Sigmoid colon (tissue), 3 donors: ENCODE measurements at regions not wholly inside any gene's neighbourhood (a gene's known extent, or its start where the extent isn't known, plus 50 kb on each side); places are given as distances from the start of the nearest gene placed in this dataset.

Source experiments
- POLR2A ChIP-seq, 2 donors: fragments of 450-650 bp; IDR thresholded peaks; one replicate each; pipeline ENCODE4 v1.6.1; 2016; ENCODE audit warnings: antibody characterized with exemption in 2 of 2, mild to moderate bottlenecking in 2 of 2, moderate library complexity in 2 of 2
- TF ChIP-seq, protein P1 (sequence below), 4 experiments: fragments of 450-650 bp in 3 of 4; fragments of 200-600 bp in 1 of 4; IDR thresholded peaks; one replicate each; pipeline ENCODE4 v1.5.1; 2016 to 2019; ENCODE audit warnings: antibody characterized with exemption in 4 of 4, mild to moderate bottlenecking in 3 of 4, moderate library complexity in 2 of 4

DNA sequence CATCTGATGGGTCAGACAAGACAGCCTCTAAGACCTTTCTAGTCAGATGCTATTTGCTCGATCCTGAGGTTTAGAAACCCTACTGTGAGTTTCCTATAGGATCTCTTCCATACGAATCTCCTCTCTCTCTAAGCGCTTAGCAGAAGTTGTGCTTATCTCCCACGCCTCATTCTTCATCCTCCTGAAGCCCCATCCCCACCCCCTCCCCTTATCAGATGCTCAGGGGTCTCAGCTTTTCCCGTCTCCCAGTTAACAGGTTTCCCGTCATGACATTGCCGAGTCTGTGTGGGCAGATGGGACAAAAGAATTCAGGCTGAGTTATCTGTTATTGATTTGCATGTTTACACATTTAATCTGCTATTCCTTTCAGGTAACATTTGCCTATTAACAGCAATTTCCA is 99.0 kb upstream of the PIRT start:
- TF ChIP-seq, protein P1, sequence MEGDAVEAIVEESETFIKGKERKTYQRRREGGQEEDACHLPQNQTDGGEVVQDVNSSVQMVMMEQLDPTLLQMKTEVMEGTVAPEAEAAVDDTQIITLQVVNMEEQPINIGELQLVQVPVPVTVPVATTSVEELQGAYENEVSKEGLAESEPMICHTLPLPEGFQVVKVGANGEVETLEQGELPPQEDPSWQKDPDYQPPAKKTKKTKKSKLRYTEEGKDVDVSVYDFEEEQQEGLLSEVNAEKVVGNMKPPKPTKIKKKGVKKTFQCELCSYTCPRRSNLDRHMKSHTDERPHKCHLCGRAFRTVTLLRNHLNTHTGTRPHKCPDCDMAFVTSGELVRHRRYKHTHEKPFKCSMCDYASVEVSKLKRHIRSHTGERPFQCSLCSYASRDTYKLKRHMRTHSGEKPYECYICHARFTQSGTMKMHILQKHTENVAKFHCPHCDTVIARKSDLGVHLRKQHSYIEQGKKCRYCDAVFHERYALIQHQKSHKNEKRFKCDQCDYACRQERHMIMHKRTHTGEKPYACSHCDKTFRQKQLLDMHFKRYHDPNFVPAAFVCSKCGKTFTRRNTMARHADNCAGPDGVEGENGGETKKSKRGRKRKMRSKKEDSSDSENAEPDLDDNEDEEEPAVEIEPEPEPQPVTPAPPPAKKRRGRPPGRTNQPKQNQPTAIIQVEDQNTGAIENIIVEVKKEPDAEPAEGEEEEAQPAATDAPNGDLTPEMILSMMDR (IDR thresholded peaks at IDR 0.05): no peak
- no peak for TF ChIP-seq POLR2A (IDR thresholded peaks at IDR 0.05)
